Activated CD4-positive, CD25-positive, alpha-beta regulatory T cell treated with anti-CD3 and anti-CD28 coated beads, Interleukin-2, amount 50 U/mL, for 72 hours (primary cell): ENCODE measurements at regions not wholly inside any gene's neighbourhood (a gene's known extent, or its start where the extent isn't known, plus 50 kb on each side); places are given as distances from the start of the nearest gene placed in this dataset.

Experiments
- DNase-seq: peaks from one replicate; pipeline ENCODE4 v3.0.0; 2021

- DNase-seq: peak; percentile 27
Measured at GRCh38 chr7:371779-372545, 82.0 kb downstream of the FOXL3 start.

- DNase-seq: peak; percentile 26
Measured at GRCh38 chr7:372546-372931, 82.6 kb downstream of the FOXL3 start.

- peak; percentile 23 for DNase-seq
Measured at GRCh38 chr7:372932-373791, 83.2 kb downstream of the FOXL3 start.

GRCh38 chr7:373818-374705 is 84.1 kb downstream of the FOXL3 start:
- DNase-seq: peak; percentile 26

GRCh38 chr7:374706-375311 is 84.8 kb downstream of the FOXL3 start:
- DNase-seq: peak; percentile 17

- peak; percentile 17 for DNase-seq
Measured at GRCh38 chr7:375321-375831, 85.4 kb downstream of the FOXL3 start.

GRCh38 chr7:375901-376305 is 85.9 kb downstream of the FOXL3 start:
- peak; percentile 7 for DNase-seq

- peak; percentile 29 for DNase-seq
Measured at GRCh38 chr7:376306-377079, 86.5 kb downstream of the FOXL3 start.

- peak; percentile 26 for DNase-seq
Measured at GRCh38 chr7:377080-378040, 87.4 kb downstream of the FOXL3 start.

GRCh38 chr7:378041-378420 is 88.1 kb downstream of the FOXL3 start:
- peak; percentile 15 for DNase-seq

- DNase-seq: peak; percentile 28
Measured at GRCh38 chr7:378551-379455, 88.8 kb downstream of the FOXL3 start.

GRCh38 chr7:379456-380138 is 89.6 kb downstream of the FOXL3 start:
- DNase-seq: peak; percentile 31

- no peak for DNase-seq
Measured at GRCh38 chr7:380139-380485, 90.1 kb downstream of the FOXL3 start.

- DNase-seq: peak; percentile 24
Measured at GRCh38 chr7:380711-381210, 90.8 kb downstream of the FOXL3 start.

- DNase-seq: peak; percentile 32
Measured at GRCh38 chr7:381211-382042, 91.5 kb downstream of the FOXL3 start.

GRCh38 chr7:382043-382400 is 92.1 kb downstream of the FOXL3 start:
- peak; percentile 29 for DNase-seq

GRCh38 chr7:386385-386784 is 96.4 kb downstream of the FOXL3 start:
- no peak for DNase-seq
